GM06990 (cell line): ENCODE measurements at regions not wholly inside any gene's neighbourhood (a gene's known extent, or its start where the extent isn't known, plus 50 kb on each side); places are given as distances from the start of the nearest gene placed in this dataset.

Experiments
- DNase-seq: peaks from one replicate; pipeline ENCODE4 v3.0.0-alpha.2; 2011; ENCODE audit not compliant: insufficient read length; ENCODE audit errors: extremely low read depth
- H3K27me3 ChIP-seq: replicated peaks from 2 replicates; pipeline ENCODE4 v1.6.0; 2011; ENCODE audit warnings: low read length; ENCODE audit not compliant: control insufficient read depth, insufficient read depth
- H3K36me3 ChIP-seq: 2 replicates; pipeline ENCODE4 v1.5.1; 2011; ENCODE audit warnings: low read length; ENCODE audit not compliant: control insufficient read depth, insufficient read depth
- H3K4me3 ChIP-seq: replicated peaks from 2 replicates; pipeline ENCODE4 v1.5.1; 2011; ENCODE audit warnings: low read depth, mild to moderate bottlenecking, control low read depth, low read length
- TF ChIP-seq, protein P1 (sequence below): IDR thresholded peaks from 2 replicates; pipeline ENCODE4 v1.5.1; 2011; ENCODE audit warnings: low read length, control low read depth, mild to moderate bottlenecking, inconsistent platforms; ENCODE audit not compliant: insufficient read depth, poor library complexity, severe bottlenecking

DNA sequence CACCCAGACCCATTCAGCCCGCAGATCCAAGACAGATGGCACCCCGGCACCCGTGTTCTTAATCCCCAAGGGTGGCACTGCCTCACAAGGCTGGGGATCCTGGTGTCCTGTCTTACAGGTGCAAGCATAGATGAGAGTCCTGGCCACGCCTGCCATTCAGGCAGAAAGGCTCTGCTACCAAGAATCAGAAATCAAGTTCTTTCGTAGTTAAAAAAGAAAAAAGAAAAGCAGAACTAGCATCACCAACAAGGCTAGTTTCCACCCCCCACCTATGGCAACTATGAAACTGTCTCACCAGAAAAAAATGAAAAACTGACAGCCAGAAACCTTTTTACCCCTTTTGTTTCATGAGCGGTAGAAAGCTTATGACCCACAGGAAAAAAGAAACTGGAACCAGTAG, 170.4 kb downstream of the SYK start:
- DNase-seq, result no peak
- Histone ChIP-seq H3K4me3 (no peak overlapping the region; the same call in 1 of the 2 replicates), H3K27me3 (no peaks in the 10 kb centered on the region), H3K36me3 (no peaks in the 10 kb centered on the region)
- TF ChIP-seq, protein P1, sequence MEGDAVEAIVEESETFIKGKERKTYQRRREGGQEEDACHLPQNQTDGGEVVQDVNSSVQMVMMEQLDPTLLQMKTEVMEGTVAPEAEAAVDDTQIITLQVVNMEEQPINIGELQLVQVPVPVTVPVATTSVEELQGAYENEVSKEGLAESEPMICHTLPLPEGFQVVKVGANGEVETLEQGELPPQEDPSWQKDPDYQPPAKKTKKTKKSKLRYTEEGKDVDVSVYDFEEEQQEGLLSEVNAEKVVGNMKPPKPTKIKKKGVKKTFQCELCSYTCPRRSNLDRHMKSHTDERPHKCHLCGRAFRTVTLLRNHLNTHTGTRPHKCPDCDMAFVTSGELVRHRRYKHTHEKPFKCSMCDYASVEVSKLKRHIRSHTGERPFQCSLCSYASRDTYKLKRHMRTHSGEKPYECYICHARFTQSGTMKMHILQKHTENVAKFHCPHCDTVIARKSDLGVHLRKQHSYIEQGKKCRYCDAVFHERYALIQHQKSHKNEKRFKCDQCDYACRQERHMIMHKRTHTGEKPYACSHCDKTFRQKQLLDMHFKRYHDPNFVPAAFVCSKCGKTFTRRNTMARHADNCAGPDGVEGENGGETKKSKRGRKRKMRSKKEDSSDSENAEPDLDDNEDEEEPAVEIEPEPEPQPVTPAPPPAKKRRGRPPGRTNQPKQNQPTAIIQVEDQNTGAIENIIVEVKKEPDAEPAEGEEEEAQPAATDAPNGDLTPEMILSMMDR, result no peak

DNA sequence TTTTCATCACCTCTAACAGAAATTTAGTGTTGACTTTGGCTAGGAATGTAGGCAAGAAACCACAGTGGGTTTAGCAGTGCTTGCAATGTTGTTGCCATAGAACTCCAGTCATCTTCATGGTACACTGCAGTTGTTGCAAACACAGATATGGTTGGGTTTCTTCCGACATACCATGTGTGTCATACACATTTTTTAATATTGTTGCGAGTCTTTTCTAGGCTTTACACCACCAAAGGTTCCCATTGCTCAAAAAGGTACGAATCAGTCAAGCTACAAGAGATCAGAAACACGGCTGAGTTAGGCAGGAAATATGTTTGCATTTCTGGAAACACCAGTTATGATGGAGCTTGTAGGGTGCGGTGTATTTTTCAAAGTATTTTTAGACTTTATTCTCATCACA, 172.4 kb downstream of the SYK start:
- DNase-seq, result no peak
- no peaks in the 10 kb centered on the region for H3K27me3 ChIP-seq
- no peaks in the 10 kb centered on the region for H3K36me3 ChIP-seq
- TF ChIP-seq, protein P1, result no peak
- no peak overlapping the region for H3K4me3 ChIP-seq

DNA sequence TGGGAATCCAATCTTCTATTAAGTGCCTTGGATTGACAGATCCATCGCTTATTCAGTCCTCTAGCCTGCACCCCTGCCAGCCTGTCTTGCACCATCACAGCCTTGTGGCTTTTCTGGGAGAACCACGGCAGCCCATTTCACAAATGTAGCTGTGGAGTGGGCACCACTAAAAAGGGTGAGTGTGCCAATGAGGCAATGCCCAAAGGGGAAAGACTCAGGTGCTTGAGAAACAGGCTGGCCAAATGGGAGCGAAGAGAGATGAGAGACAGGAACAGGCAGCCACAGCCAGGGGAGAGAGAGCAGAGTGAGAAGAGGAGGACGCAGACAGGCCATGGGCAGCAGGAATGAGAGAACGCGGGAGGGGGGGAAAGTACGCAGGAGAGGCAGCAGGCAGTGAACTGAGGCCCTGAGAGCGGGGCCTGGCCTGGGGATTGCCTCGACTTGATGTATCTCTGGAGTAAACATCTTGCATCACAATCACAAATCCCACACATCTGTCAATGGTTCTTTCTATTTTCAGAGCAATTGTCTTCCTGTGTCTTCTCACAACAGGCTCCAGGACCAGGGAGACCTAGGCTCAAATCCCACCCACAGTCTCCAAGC, 173.1 kb downstream of the SYK start:
- no peaks in the 10 kb centered on the region for H3K36me3 ChIP-seq
- no peak for DNase-seq
- H3K27me3 ChIP-seq, result no peaks in the 10 kb centered on the region
- H3K4me3 ChIP-seq, result no peak overlapping the region
- TF ChIP-seq, protein P1, result no peak

DNA sequence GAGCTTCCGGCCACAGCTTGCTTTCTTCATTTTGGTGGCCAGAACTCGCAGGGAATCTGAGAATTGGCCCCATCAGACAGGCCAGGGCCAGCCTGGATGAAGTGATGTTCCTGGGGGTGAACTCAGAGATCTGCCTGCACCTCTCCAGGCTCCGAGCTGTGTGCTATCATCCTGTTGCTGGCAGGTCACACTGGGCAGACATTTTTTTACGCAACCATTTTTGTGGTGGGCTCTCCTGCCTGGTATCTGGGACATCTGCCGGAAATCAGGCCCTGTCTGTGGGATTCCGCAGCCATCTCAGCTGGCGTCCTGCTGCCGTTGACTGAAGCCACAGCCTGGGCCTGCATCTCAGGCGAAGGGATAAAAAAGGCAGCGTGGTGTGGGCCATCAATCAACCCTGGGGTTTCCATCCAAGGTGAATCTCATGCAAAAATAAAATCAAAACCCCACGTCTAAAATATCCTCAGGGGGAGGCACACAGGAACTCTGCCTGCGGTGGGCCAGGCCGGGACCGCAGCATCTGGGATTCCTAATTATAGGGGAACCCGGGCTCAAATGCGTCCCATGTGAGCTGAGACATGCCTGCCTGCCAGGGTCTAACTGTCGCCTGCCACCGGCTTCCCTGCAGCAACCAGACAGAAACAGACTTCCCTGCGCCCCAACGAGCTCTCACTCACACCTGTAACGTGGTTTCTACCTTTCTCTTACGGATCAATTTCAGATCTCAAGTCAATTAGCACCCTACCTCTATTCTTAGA, 174.3 kb downstream of the SYK start:
- Histone ChIP-seq H3K27me3 (no peaks in the 10 kb centered on the region), H3K36me3 (no peaks in the 10 kb centered on the region), H3K4me3 (no peak overlapping the region)
- no peak for DNase-seq
- TF ChIP-seq, protein P1, result no peak

DNA sequence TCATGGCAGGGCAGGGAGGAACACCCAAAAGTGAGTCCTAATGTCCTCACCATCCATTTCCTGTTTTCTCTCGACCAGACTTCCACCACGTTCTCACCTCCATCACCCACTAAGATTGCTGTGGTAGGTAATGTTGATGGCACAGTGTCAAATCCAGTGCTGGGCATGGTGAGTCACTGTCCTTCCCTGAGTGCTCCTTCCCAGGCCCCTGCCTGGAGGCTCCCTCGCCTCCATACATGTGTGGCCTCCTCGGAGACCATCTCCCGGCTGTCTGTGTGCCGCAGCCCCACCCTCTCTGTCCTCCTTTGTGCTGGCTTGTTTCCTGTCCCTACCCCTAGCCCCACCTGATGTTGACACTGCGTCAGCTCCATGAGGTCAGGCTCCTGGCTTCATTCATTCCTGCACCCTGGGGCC, 177.5 kb downstream of the SYK start:
- DNase-seq, result no peak
- Histone ChIP-seq H3K4me3 (no peak overlapping the region), H3K36me3 (no peaks in the 10 kb centered on the region), H3K27me3 (no peaks in the 10 kb centered on the region)
- TF ChIP-seq, protein P1, result no peak
